CD14-positive monocyte (primary cell): ENCODE measurements at regions not wholly inside any gene's neighbourhood (a gene's known extent, or its start where the extent isn't known, plus 50 kb on each side); places are given as distances from the start of the nearest gene placed in this dataset.
A peak's percentile ranks its signal among the peaks of the same experiment; 100 is the strongest.

Experiments used
- DNase-seq, 3 donors: peaks; one replicate each; pipeline ENCODE4 v3.0.0-alpha.2; 2011 to 2022
- H2AFZ ChIP-seq: 2 replicates; pipeline ENCODE4 v1.6.0; 2012; ENCODE audit warnings: mild to moderate bottlenecking, low read depth, low read length, inconsistent platforms; ENCODE audit not compliant: insufficient read depth, poor library complexity, severe bottlenecking
- H3K27ac ChIP-seq, 2 donors: 1 replicate in 1 of 2; 2 replicates in 1 of 2; pipeline ENCODE4 v1.5.1; 2012 to 2013; ENCODE audit warnings: low read length in 2 of 2, control low read depth in 1 of 2, inconsistent platforms in 1 of 2, low read depth in 1 of 2, mild to moderate bottlenecking in 1 of 2
- H3K27me3 ChIP-seq, 2 donors: one replicate each; pipeline versions ENCODE4 v1.6.0 to v1.6.1; 2011 to 2013; ENCODE audit warnings: low read length in 2 of 2; ENCODE audit not compliant: control insufficient read depth in 2 of 2, insufficient read depth in 2 of 2
- H3K36me3 ChIP-seq, 2 donors: replicated peaks in 1 of 2; 1 replicate in 1 of 2; 2 replicates in 1 of 2; pipeline versions ENCODE4 v1.5.1 to v1.6.1; 2012 to 2013; ENCODE audit warnings: low read length in 2 of 2, control low read depth in 1 of 2, inconsistent platforms in 1 of 2, mild to moderate bottlenecking in 1 of 2; ENCODE audit not compliant: insufficient read depth in 2 of 2, control insufficient read depth in 1 of 2
- H3K4me1 ChIP-seq, 2 donors: 1 replicate in 1 of 2; 2 replicates in 1 of 2; pipeline versions ENCODE4 v1.5.1 to v1.6.1; 2012 to 2013; ENCODE audit warnings: low read length in 2 of 2, control low read depth in 1 of 2, inconsistent platforms in 1 of 2, mild to moderate bottlenecking in 1 of 2, moderate library complexity in 1 of 2; ENCODE audit not compliant: insufficient read depth in 2 of 2, control insufficient read depth in 1 of 2
- H3K4me2 ChIP-seq: replicated peaks from 2 replicates; pipeline ENCODE3; 2012; ENCODE audit warnings: low read length, moderate library complexity, mild to moderate bottlenecking; ENCODE audit not compliant: poor library complexity, severe bottlenecking; ENCODE audit errors: extremely low read depth
- H3K4me3 ChIP-seq, 3 experiments: fragments of 200-600 bp in 1 of 3; sonication (generic) in 1 of 3; replicated peaks in 1 of 3; 1 replicate in 2 of 3; 2 replicates in 1 of 3; pipeline ENCODE4 v1.5.1; 2011 to 2013; ENCODE audit warnings: low read length in 3 of 3, mild to moderate bottlenecking in 3 of 3, control low read depth in 2 of 3, low read depth in 2 of 3, inconsistent platforms in 1 of 3, moderate library complexity in 1 of 3
- H3K79me2 ChIP-seq: 2 replicates; pipeline ENCODE4 v1.6.0; 2012; ENCODE audit warnings: mild to moderate bottlenecking, control low read depth, inconsistent platforms, low read length, moderate library complexity; ENCODE audit not compliant: insufficient read depth
- H3K9ac ChIP-seq: 2 replicates; pipeline ENCODE4 v1.6.0; 2017; ENCODE audit warnings: low read length, mild to moderate bottlenecking; ENCODE audit not compliant: insufficient read depth, poor library complexity, severe bottlenecking
- H3K9me3 ChIP-seq, 2 donors: replicated peaks in 1 of 2; 1 replicate in 1 of 2; 2 replicates in 1 of 2; pipeline versions ENCODE4 v1.5.1 to v1.6.1; 2012 to 2013; ENCODE audit warnings: low read length in 2 of 2, control low read depth in 1 of 2; ENCODE audit not compliant: control insufficient read depth in 1 of 2, insufficient read depth in 1 of 2
- H4K20me1 ChIP-seq: 2 replicates; pipeline ENCODE4 v1.6.0; 2012; ENCODE audit warnings: mild to moderate bottlenecking, low read length, control low read depth, moderate library complexity; ENCODE audit not compliant: insufficient read depth
- H3K27ac Mint-ChIP-seq, 7 donors: one replicate each; pipeline ENCODE4 v1.8.0; 2020; ENCODE audit warnings: mild to moderate bottlenecking in 7 of 7, mixed read lengths in 7 of 7, moderate library complexity in 6 of 7, inconsistent platforms in 2 of 7
- H3K27me3 Mint-ChIP-seq, 3 donors: one replicate each; pipeline ENCODE4 v1.8.0; 2021 to 2022; ENCODE audit warnings: low read depth in 3 of 3, mild to moderate bottlenecking in 3 of 3, mixed read lengths in 3 of 3, moderate library complexity in 3 of 3, inconsistent platforms in 1 of 3
- H3K36me3 Mint-ChIP-seq, 2 donors: one replicate each; pipeline ENCODE4 v1.8.0; 2020; ENCODE audit warnings: mixed read lengths in 2 of 2, inconsistent platforms in 1 of 2, mild to moderate bottlenecking in 1 of 2
- H3K4me1 Mint-ChIP-seq: one replicate; pipeline ENCODE4 v1.8.0; 2020; ENCODE audit warnings: mild to moderate bottlenecking, mixed read lengths
- H3K4me3 Mint-ChIP-seq, 2 donors: one replicate each; pipeline ENCODE4 v1.8.0; 2020; ENCODE audit warnings: mild to moderate bottlenecking in 2 of 2, mixed read lengths in 2 of 2, moderate library complexity in 1 of 2
- H3K9me3 Mint-ChIP-seq, 7 donors: one replicate each; pipeline ENCODE4 v1.8.0; 2020 to 2022; ENCODE audit warnings: mixed read lengths in 7 of 7, mild to moderate bottlenecking in 6 of 7, moderate library complexity in 6 of 7, inconsistent platforms in 2 of 7
- WGBS: methylation state at CpG from one replicate; pipeline ENCODE4 v1.1.5; 2013; ENCODE audit warnings: missing lambda C conversion rate; ENCODE audit not compliant: insufficient coverage; 5-methylcytosine and 5-hydroxymethylcytosine counted together
- intact Hi-C, 2 donors: fragments of 100-400 bp; cut with micrococcal nuclease; formaldehyde crosslinking; loops; one replicate each; pipeline versions ENCODE4 v1.15.0 to v1.15.1; 2023
- TF ChIP-seq, protein P1 (sequence below): fragments of 200-600 bp; IDR thresholded peaks from one replicate; pipeline ENCODE4 v1.8.0; 2022; ENCODE audit warnings: antibody characterized with exemption, mild to moderate bottlenecking

DNA sequence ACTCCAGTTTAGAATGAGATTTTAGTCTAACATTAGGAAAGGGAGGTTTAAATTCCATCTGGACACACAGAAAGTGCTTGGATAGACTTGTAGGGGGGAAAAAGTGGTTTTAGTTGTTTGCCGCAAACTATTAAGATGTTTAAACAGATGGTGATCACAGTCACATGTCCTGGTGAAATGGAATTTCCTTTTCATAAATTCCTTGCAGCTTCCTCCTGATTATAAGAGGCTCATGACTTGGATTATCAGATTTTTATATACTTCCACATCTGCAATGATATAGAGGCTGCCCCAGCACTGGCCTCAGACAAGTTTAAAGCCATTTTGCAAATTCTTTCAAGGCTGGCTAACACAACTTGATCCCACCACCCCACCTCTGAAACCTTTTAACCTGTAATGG is 106.4 kb upstream of the ARMC3 start:
- DNase-seq: no peak
- H3K4me3 Mint-ChIP-seq: no peak overlapping the region
- no CpG with 5 or more reads among the region's 1 CpG for WGBS
- no peak overlapping the region for H2AFZ ChIP-seq
- peaks cover 0 to 11% (median 4%) of the 10 kb centered on the region in 7 donors for H3K9me3 Mint-ChIP-seq
- no peak overlapping the region for H3K9ac ChIP-seq
- no peaks in the 10 kb centered on the region for H3K27me3 ChIP-seq
- intact Hi-C loops: no loop called here
- H3K27ac Mint-ChIP-seq: no peak overlapping the region
- TF ChIP-seq, protein P1, sequence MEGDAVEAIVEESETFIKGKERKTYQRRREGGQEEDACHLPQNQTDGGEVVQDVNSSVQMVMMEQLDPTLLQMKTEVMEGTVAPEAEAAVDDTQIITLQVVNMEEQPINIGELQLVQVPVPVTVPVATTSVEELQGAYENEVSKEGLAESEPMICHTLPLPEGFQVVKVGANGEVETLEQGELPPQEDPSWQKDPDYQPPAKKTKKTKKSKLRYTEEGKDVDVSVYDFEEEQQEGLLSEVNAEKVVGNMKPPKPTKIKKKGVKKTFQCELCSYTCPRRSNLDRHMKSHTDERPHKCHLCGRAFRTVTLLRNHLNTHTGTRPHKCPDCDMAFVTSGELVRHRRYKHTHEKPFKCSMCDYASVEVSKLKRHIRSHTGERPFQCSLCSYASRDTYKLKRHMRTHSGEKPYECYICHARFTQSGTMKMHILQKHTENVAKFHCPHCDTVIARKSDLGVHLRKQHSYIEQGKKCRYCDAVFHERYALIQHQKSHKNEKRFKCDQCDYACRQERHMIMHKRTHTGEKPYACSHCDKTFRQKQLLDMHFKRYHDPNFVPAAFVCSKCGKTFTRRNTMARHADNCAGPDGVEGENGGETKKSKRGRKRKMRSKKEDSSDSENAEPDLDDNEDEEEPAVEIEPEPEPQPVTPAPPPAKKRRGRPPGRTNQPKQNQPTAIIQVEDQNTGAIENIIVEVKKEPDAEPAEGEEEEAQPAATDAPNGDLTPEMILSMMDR: no peak
- H3K4me1 Mint-ChIP-seq: peaks cover 15% of the 10 kb centered on the region
- H3K4me3 ChIP-seq: no peak overlapping the region
- H3K36me3 Mint-ChIP-seq: no peaks in the 10 kb centered on the region
- peaks cover 0 to 4% of the 10 kb centered on the region in 2 donors for H3K9me3 ChIP-seq
- H3K27ac ChIP-seq: no peak overlapping the region
- H3K4me2 ChIP-seq: no peak overlapping the region
- peaks cover 9 to 12% of the 10 kb centered on the region in 2 donors for H3K4me1 ChIP-seq
- H4K20me1 ChIP-seq: no peaks in the 10 kb centered on the region
- no peaks in the 10 kb centered on the region for H3K36me3 ChIP-seq
- no peaks in the 10 kb centered on the region for H3K27me3 Mint-ChIP-seq
- H3K79me2 ChIP-seq: no peaks in the 10 kb centered on the region

DNA sequence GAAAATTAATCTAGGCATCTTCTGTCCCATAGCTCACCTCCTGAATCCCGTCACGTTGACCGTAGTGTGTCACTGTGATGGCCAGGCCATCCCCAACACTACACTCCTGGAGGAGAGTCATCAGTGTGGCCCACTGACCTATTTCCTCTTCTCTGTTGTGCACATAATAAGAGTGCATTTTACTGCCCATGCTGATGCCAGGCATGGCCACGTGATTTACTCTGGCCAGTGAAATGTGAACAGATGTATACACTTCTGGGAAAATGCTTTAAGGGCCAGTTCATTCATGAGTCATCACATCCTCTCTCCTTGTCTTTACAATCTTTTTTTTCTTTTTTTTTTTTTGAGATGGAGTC is 101.9 kb upstream of the PIP4K2A start:
- H4K20me1 ChIP-seq: no peaks in the 10 kb centered on the region
- H3K4me2 ChIP-seq: no peak overlapping the region
- H3K9me3 Mint-ChIP-seq: peaks cover 0 to 4% (median 2%) of the 10 kb centered on the region in 7 donors
- H3K36me3 ChIP-seq: no peaks in the 10 kb centered on the region
- H3K36me3 Mint-ChIP-seq: no peaks in the 10 kb centered on the region
- H2AFZ ChIP-seq: no peak overlapping the region
- no CpG with 5 or more reads among the region's 4 CpGs for WGBS
- no peaks in the 10 kb centered on the region for H3K9me3 ChIP-seq
- TF ChIP-seq, protein P1: no peak
- H3K4me1 ChIP-seq: peaks cover 9 to 16% of the 10 kb centered on the region in 2 donors
- intact Hi-C loops: no loop called here
- H3K79me2 ChIP-seq: no peaks in the 10 kb centered on the region
- H3K4me1 Mint-ChIP-seq: peaks cover 11% of the 10 kb centered on the region
- H3K27ac ChIP-seq: no peak overlapping the region
- H3K27me3 Mint-ChIP-seq: peaks cover 0 to 3% (median 2%) of the 10 kb centered on the region in 3 donors
- no peak overlapping the region for H3K4me3 ChIP-seq
- H3K27ac Mint-ChIP-seq: peak overlapping the region in 5 of 7 donors; percentile 55 to 84 (median 75)
- peak; percentile 42 to 78 (median 63) for DNase-seq
- H3K9ac ChIP-seq: no peak overlapping the region
- no peaks in the 10 kb centered on the region for H3K27me3 ChIP-seq
- H3K4me3 Mint-ChIP-seq: no peak overlapping the region
